GM23338 (cell line): ENCODE measurements at regions not wholly inside any gene's neighbourhood (a gene's known extent, or its start where the extent isn't known, plus 50 kb on each side); places are given as distances from the start of the nearest gene placed in this dataset. TPM values are rescaled to one million over a fixed set of nuclear protein-coding genes. Genes with fewer than 3 reads are reported as not detected.

Experiments used
- small RNA-seq: library from RNA; depleted of rRNA; stranded (forward); fragments of <200 nt; gene quantifications from one replicate; pipeline ENCODE3, GENCODE V24; 2014; ENCODE audit warnings: low replicate concordance

Small RNAs in the stretch of these regions (small RNA-seq; reads per million reads assigned to genes)
- gene NDUFB1P2, result not detected
